ENCODE measurements at regions not wholly inside any gene's neighbourhood (a gene's known extent, or its start where the extent isn't known, plus 50 kb on each side); places are given as distances from the start of the nearest gene placed in this dataset.
A peak's percentile ranks its signal among the peaks of the same experiment; 100 is the strongest.

DNA sequence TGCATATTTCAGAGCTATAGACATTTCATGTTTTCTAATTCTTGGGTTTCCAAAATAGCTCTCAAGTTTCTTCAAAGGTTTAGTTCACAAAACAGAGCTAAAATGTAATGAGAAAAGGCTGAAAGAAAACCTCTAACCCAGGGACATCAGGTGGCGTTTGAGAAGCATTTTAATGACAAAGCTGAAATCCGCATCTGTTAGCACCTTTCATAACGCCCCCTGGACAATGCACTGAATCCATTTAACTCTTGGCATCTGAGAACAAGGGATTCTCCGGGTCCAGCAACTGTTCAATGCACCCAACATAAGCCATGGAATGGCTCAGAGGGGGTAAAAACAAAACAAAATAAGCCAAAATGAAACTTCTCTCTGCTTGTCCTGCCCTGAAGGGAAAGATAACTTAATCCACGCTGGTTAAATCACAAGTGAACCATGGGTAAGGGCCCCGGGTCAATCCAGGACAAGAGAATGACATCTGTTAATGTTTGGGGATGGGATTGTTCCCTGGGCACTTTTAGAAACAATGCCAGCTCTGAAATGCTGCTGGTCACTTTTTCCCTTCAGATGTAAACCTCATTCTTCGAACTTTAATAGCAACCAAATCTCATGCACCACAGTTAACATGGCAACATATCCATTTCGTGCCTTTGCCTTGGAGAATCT lies 466.2 kb upstream of the ADAMTS9 start:
- Mint-ChIP-seq H3K4me3 (peak overlapping the region; percentile 22; the same call in 1 of the 2 replicates), H3K9me3 (peaks cover 13% of the 10 kb centered on the region), H3K27ac (peak overlapping the region; percentile 78; the same call in 1 of the 2 replicates), H3K4me1 (peaks cover 48% of the 10 kb centered on the region), H3K36me3 (no peaks in the 10 kb centered on the region), H3K27me3 (ENCODE audit: low read depth) (peaks cover 22% of the 10 kb centered on the region)
- DNase-seq (ENCODE audit: low spot score) (no peak), ATAC-seq (peak; percentile 80)
- POLR2A ChIA-PET, result no interaction called here
- TF ChIP-seq TEAD1 (CRISPR knock-in tag; IDR thresholded peaks at IDR 0.05) (peak; percentile 35; the same call in 1 of the 2 replicates), FOXP4 (CRISPR knock-in tag; IDR thresholded peaks at IDR 0.05) (no peak)
- CTCF ChIA-PET, result interaction anchor here (1.6 kb wide), 1 partner anchor 16 kb away, joined by 8 read pairs; no protein-coding TSS in a partner anchor

DNA sequence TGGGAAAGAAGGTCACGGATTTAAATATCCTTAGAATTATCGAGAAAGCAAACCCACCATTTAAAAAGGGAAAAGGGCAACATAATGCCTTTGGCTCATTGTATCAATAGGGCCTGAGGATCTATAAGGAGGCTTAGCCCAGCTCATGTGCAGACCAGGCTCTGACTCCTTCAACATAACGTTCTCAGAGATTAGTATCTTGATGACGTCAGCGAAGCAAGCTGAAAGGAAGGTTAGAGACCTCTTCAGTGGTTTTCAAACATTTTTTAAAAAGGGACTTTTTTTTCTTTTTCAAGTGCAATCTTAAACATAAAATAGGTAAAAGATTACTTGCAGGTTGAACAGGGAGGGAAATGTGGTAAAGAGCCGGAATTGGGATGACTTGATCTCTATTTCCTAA lies 463.9 kb upstream of the ADAMTS9 start:
- H3K4me3 Mint-ChIP-seq, result no peak overlapping the region
- H3K27me3 Mint-ChIP-seq (ENCODE audit: low read depth), result peaks cover 26% of the 10 kb centered on the region
- ChIA-PET CTCF (interaction anchor here (0.8 kb wide), 1 partner anchor 19 kb away, joined by 3 read pairs; no protein-coding TSS in a partner anchor), POLR2A (no interaction called here)
- ATAC-seq (no peak), DNase-seq (ENCODE audit: low spot score) (no peak)
- H3K36me3 Mint-ChIP-seq, result no peaks in the 10 kb centered on the region
- H3K27ac Mint-ChIP-seq, result no peak overlapping the region
- H3K4me1 Mint-ChIP-seq, result peaks cover 52% of the 10 kb centered on the region
- TF ChIP-seq ZNF138 (CRISPR knock-in tag; conservative IDR thresholded peaks at IDR 0.05) (no peak), NR1H2 (CRISPR knock-in tag; IDR thresholded peaks at IDR 0.05) (no peak), MXD4 (CRISPR knock-in tag; IDR thresholded peaks at IDR 0.05; ENCODE audit: borderline replicate concordance) (no peak), JAZF1 (CRISPR knock-in tag; IDR thresholded peaks at IDR 0.05) (no peak), ZNF416 (CRISPR knock-in tag; IDR thresholded peaks at IDR 0.05) (no peak), ESRRA (CRISPR knock-in tag; IDR thresholded peaks at IDR 0.05; ENCODE audit: borderline replicate concordance) (no peak), ZMAT4 (CRISPR knock-in tag; IDR thresholded peaks at IDR 0.05) (no peak), SMAD3 (CRISPR knock-in tag; IDR thresholded peaks at IDR 0.05; ENCODE audit: borderline replicate concordance) (no peak), TCF7 (CRISPR knock-in tag; IDR thresholded peaks at IDR 0.05; ENCODE audit: low read depth) (no peak), SMAD4 (CRISPR knock-in tag; IDR thresholded peaks at IDR 0.05) (no peak)
- TF ChIP-seq, protein P1, sequence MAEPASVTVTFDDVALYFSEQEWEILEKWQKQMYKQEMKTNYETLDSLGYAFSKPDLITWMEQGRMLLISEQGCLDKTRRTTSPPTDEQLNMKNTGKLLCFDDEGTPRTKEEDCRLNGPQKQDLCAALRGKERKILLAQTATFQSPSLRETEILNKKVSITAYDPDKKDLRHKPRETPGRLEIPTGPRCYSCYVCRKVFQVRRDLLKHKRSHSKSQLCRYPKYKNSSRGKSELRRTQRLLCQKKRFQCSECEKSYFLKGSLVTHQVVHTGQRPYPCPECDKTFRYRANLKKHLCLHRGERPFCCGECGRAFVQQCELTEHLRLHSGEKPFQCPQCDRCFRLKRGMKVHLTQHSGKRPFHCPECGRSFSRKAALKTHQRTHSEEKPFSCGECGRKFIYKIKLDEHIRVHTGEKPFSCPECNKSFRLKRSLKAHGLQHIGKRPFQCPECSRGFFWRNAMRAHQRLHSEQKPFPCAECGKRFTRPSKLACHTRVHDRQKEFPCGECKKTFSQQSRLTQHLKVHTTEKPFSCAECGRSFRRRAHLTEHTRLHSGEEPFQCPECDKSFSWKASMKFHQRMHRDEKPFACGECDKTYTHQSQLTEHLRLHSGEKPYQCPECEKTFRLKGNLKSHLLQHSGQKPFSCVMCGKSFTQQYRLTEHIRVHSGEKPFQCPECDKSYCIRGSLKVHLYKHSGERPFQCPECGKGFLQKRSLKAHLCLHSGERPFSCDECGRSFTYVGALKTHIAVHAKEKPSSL (CRISPR knock-in tag; conservative IDR thresholded peaks at IDR 0.05), result no peak
- TF ChIP-seq, protein P2, sequence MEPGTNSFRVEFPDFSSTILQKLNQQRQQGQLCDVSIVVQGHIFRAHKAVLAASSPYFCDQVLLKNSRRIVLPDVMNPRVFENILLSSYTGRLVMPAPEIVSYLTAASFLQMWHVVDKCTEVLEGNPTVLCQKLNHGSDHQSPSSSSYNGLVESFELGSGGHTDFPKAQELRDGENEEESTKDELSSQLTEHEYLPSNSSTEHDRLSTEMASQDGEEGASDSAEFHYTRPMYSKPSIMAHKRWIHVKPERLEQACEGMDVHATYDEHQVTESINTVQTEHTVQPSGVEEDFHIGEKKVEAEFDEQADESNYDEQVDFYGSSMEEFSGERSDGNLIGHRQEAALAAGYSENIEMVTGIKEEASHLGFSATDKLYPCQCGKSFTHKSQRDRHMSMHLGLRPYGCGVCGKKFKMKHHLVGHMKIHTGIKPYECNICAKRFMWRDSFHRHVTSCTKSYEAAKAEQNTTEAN (CRISPR knock-in tag; IDR thresholded peaks at IDR 0.05), result no peak
- TF ChIP-seq, protein P3, sequence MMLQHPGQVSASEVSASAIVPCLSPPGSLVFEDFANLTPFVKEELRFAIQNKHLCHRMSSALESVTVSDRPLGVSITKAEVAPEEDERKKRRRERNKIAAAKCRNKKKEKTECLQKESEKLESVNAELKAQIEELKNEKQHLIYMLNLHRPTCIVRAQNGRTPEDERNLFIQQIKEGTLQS (CRISPR knock-in tag; conservative IDR thresholded peaks at IDR 0.05), result no peak
- peaks cover 8% of the 10 kb centered on the region for H3K9me3 Mint-ChIP-seq

- TF ChIP-seq GTF2I (CRISPR knock-in tag; conservative IDR thresholded peaks at IDR 0.05), result no peak
- TF ChIP-seq USF2 (CRISPR knock-in tag; IDR thresholded peaks at IDR 0.05), result no peak
- TF ChIP-seq, protein P4, sequence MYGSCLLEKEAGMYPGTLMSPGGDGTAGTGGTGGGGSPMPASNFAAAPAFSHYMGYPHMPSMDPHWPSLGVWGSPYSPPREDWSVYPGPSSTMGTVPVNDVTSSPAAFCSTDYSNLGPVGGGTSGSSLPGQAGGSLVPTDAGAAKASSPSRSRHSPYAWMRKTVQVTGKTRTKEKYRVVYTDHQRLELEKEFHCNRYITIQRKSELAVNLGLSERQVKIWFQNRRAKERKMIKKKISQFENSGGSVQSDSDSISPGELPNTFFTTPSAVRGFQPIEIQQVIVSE (CRISPR knock-in tag; IDR thresholded peaks at IDR 0.05; ENCODE audit: borderline replicate concordance), result no peak
- no peak for TF ChIP-seq USF1 (CRISPR knock-in tag; IDR thresholded peaks at IDR 0.05)
- no peak for TF ChIP-seq IRF2 (CRISPR knock-in tag; IDR thresholded peaks at IDR 0.05; ENCODE audit: borderline replicate concordance, low read depth)
- TF ChIP-seq MXD4 (CRISPR knock-in tag; IDR thresholded peaks at IDR 0.05; ENCODE audit: borderline replicate concordance), result no peak
- TF ChIP-seq SMAD4 (CRISPR knock-in tag; IDR thresholded peaks at IDR 0.05), result no peak
- TF ChIP-seq SOX15 (CRISPR knock-in tag; IDR thresholded peaks at IDR 0.05), result no peak
- no peak for TF ChIP-seq ZNF396 (CRISPR knock-in tag; IDR thresholded peaks at IDR 0.05; ENCODE audit: borderline replicate concordance)
- no peak for TF ChIP-seq ZNF138 (CRISPR knock-in tag; conservative IDR thresholded peaks at IDR 0.05)
- no peak for TF ChIP-seq ELF4 (CRISPR knock-in tag; IDR thresholded peaks at IDR 0.05; ENCODE audit: low read depth)
- POLR2A ChIA-PET, result no interaction called here
- Mint-ChIP-seq H3K4me1 (peaks cover 65% of the 10 kb centered on the region), H3K36me3 (no peaks in the 10 kb centered on the region), H3K27ac (no peak overlapping the region), H3K4me3 (no peak overlapping the region), H3K9me3 (no peaks in the 10 kb centered on the region), H3K27me3 (ENCODE audit: low read depth) (peaks cover 26% of the 10 kb centered on the region)
- ATAC-seq, result no peak
- DNase-seq (ENCODE audit: low spot score), result no peak
- CTCF ChIA-PET, result no interaction called here
Observed at GRCh38 chr3:65149877-65150276, 462.1 kb upstream of the ADAMTS9 start.

Data from WTC11 (cell line).